Loucy (cell line): ENCODE measurements at regions not wholly inside any gene's neighbourhood (a gene's known extent, or its start where the extent isn't known, plus 50 kb on each side); places are given as distances from the start of the nearest gene placed in this dataset.

Experiments used
- EZH2phosphoT487 ChIP-seq: fragments of 200-600 bp; IDR thresholded peaks from 2 replicates; pipeline ENCODE4 v1.6.1; 2018; ENCODE audit warnings: antibody characterized with exemption, mild to moderate bottlenecking, moderate library complexity, borderline replicate concordance
- TF ChIP-seq, protein P1 (sequence below): fragments of 200-600 bp; sonication (generic); conservative IDR thresholded peaks from 2 replicates; pipeline ENCODE4 v1.5.1; 2014; ENCODE audit warnings: mild to moderate bottlenecking, antibody characterized with exemption, low read length

DNA sequence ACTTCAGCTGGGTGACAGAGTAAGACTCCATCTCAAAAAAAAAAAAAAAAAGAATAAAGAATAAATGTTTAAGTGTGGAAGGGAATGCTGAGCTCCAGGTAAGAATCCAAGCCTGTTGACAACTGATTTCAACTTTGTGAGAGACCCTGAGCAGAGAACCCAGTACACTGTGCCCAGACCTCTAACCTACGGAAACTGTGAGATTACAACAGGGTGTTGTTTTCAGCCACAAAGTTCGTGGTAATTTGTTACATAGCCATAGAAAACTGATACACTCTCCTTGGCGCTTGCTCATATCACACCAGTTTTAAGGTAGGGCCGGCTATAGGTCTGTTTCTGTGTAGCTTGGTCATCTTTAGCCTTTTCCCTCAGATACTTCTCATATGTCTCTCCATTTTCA is 98.4 kb upstream of the PAPOLG start:
- TF ChIP-seq, protein P1, sequence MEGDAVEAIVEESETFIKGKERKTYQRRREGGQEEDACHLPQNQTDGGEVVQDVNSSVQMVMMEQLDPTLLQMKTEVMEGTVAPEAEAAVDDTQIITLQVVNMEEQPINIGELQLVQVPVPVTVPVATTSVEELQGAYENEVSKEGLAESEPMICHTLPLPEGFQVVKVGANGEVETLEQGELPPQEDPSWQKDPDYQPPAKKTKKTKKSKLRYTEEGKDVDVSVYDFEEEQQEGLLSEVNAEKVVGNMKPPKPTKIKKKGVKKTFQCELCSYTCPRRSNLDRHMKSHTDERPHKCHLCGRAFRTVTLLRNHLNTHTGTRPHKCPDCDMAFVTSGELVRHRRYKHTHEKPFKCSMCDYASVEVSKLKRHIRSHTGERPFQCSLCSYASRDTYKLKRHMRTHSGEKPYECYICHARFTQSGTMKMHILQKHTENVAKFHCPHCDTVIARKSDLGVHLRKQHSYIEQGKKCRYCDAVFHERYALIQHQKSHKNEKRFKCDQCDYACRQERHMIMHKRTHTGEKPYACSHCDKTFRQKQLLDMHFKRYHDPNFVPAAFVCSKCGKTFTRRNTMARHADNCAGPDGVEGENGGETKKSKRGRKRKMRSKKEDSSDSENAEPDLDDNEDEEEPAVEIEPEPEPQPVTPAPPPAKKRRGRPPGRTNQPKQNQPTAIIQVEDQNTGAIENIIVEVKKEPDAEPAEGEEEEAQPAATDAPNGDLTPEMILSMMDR, result no peak
- no peak for TF ChIP-seq EZH2phosphoT487
